HCT116 (cell line): ENCODE measurements at regions not wholly inside any gene's neighbourhood (a gene's known extent, or its start where the extent isn't known, plus 50 kb on each side); places are given as distances from the start of the nearest gene placed in this dataset.

Experiments used
- ATAC-seq: fragments of 200-7000 bp; cut with Tn5 transposase; 2 replicates; pipeline ENCODE4 v1.9.1; 2020; ENCODE audit warnings: mild to moderate bottlenecking, moderate library complexity
- BruUV-seq: library from RNA; stranded (reverse); fragments of 400-500 nt; replicated peaks from 2 replicates; lab custom pipeline; 2021; lab: Mats Ljungman, UMichigan
- CTCF ChIA-PET: fragments of 300-600 bp; sonication (Branson Sonifier 250); formaldehyde crosslinking; loops from one replicate; lab custom pipeline; 2021; ENCODE audit warnings: antibody characterized with exemption; lab: Charles Lee
- POLR2A ChIA-PET: fragments of 300-600, 350-600 bp; sonication (Branson Sonifier 250); formaldehyde crosslinking; loops from one replicate; lab custom pipeline; 2021; ENCODE audit warnings: antibody characterized with exemption; lab: Charles Lee
- RAD21 ChIA-PET, 2 experiments: fragments of 300-600 bp; sonication (Branson Sonifier 250); formaldehyde crosslinking; loops; one replicate each; lab custom pipeline; 2023; ENCODE audit warnings: low total read pairs in 2 of 2; ENCODE audit not compliant: uncharacterized antibody in 2 of 2, unreplicated experiment in 2 of 2, low non-redundant PET in 1 of 2; lab: Charles Lee
- DNase-seq: peaks from one replicate; pipeline ENCODE4 v3.0.0-alpha.2; 2010; ENCODE audit warnings: low read depth, low spot score
- H2AFZ ChIP-seq: fragments of 200-600 bp; shearing (Covaris generic), sonication (generic); 2 replicates; pipeline ENCODE4 v1.6.1; 2017; ENCODE audit warnings: low read depth, mixed run types, mixed read lengths, antibody characterized with exemption, low read length; ENCODE audit not compliant: poor library complexity, severe bottlenecking
- H3K27ac ChIP-seq: 2 replicates; pipeline ENCODE4 v1.5.1; 2012; ENCODE audit warnings: low read depth, low read length
- H3K27me3 ChIP-seq: fragments of 200-600 bp; sonication (generic); 2 replicates; pipeline ENCODE4 v1.6.1; 2016; ENCODE audit warnings: mixed run types, low read length, mixed read lengths; ENCODE audit not compliant: insufficient read depth
- H3K36me3 ChIP-seq, 2 experiments: fragments of 200-500 bp in 1 of 2; fragments of 200-600 bp in 1 of 2; sonication (Bioruptor generic) in 1 of 2; sonication (generic) in 1 of 2; 2 replicates each; pipeline versions ENCODE4 v1.5.1 to v1.6.1; 2014 to 2016; ENCODE audit warnings: low read length in 2 of 2, inconsistent platforms in 1 of 2, mixed read lengths in 1 of 2, mixed run types in 1 of 2; ENCODE audit not compliant: insufficient read depth in 2 of 2, control insufficient read depth in 1 of 2
- H3K4me1 ChIP-seq, 2 experiments: fragments of 200-600 bp in 1 of 2; sonication (generic) in 1 of 2; 2 replicates each; pipeline versions ENCODE4 v1.5.1 to v1.6.1; 2012 to 2017; ENCODE audit warnings: low read length in 2 of 2, inconsistent platforms in 1 of 2, mild to moderate bottlenecking in 1 of 2, mixed read lengths in 1 of 2, mixed run types in 1 of 2, moderate library complexity in 1 of 2; ENCODE audit not compliant: insufficient read depth in 2 of 2, control insufficient read depth in 1 of 2
- H3K4me2 ChIP-seq: fragments of 200-600 bp; sonication (generic); 2 replicates; pipeline ENCODE4 v1.6.1; 2017; ENCODE audit warnings: mixed run types, low read length, mixed read lengths
- H3K4me3 ChIP-seq, 2 experiments: fragments of 200-600 bp in 1 of 2; sonication (generic) in 1 of 2; replicated peaks in 1 of 2; 2 replicates each; pipeline ENCODE4 v1.5.1; 2011 to 2016; ENCODE audit warnings: low read length in 2 of 2, control low read depth in 1 of 2, low read depth in 1 of 2, mild to moderate bottlenecking in 1 of 2, mixed read lengths in 1 of 2, mixed run types in 1 of 2
- H3K79me2 ChIP-seq: fragments of 200-600 bp; sonication (generic); 2 replicates; pipeline ENCODE4 v1.6.1; 2017; ENCODE audit warnings: mild to moderate bottlenecking, mixed run types, low read length, moderate library complexity, mixed read lengths; ENCODE audit not compliant: insufficient read depth
- H3K9ac ChIP-seq: fragments of 200-600 bp; sonication (generic); 2 replicates; pipeline ENCODE4 v1.6.1; 2016; ENCODE audit warnings: low read length, mixed read lengths
- H3K9me2 ChIP-seq: fragments of 200-600 bp; sonication (generic), shearing (Covaris generic); 2 replicates; pipeline ENCODE4 v1.6.1; 2017; ENCODE audit warnings: mixed run types, mild to moderate bottlenecking, moderate library complexity; ENCODE audit not compliant: insufficient read depth
- H3K9me3 ChIP-seq, 2 experiments: fragments of 200-500 bp in 1 of 2; fragments of 200-600 bp in 1 of 2; sonication (Bioruptor generic) in 1 of 2; sonication (generic) in 1 of 2; 2 replicates each; pipeline ENCODE4 v1.6.1; 2014 to 2017; ENCODE audit warnings: low read length in 2 of 2, mixed read lengths in 2 of 2, inconsistent platforms in 1 of 2, low read depth in 1 of 2, mild to moderate bottlenecking in 1 of 2, mixed run types in 1 of 2, moderate library complexity in 1 of 2; ENCODE audit not compliant: control insufficient read depth in 1 of 2, insufficient read depth in 1 of 2
- H4K20me1 ChIP-seq: fragments of 200-600 bp; sonication (generic), shearing (Covaris generic); 2 replicates; pipeline ENCODE4 v1.6.1; 2017; ENCODE audit warnings: mixed run types, mild to moderate bottlenecking, moderate library complexity; ENCODE audit not compliant: insufficient read depth
- CBX3 ChIP-seq: IDR thresholded peaks from 2 replicates; pipeline ENCODE4 v1.6.1; 2012; ENCODE audit warnings: low read depth
- CEBPB ChIP-seq: IDR thresholded peaks from 2 replicates; pipeline ENCODE4 v1.6.1; 2012; ENCODE audit warnings: low read depth
- EGR1 ChIP-seq: IDR thresholded peaks from 2 replicates; pipeline ENCODE4 v1.6.1; 2012; ENCODE audit warnings: low read depth
- ELF1 ChIP-seq: IDR thresholded peaks from 2 replicates; pipeline ENCODE4 v1.6.1; 2012; ENCODE audit warnings: low read depth, borderline replicate concordance
- EZH2 ChIP-seq: fragments of 200-600 bp; sonication (generic); IDR thresholded peaks from 2 replicates; pipeline ENCODE4 v1.6.1; 2017; ENCODE audit warnings: antibody characterized with exemption, mixed run types
- FOSL1 ChIP-seq: IDR thresholded peaks from 2 replicates; pipeline ENCODE4 v1.6.1; 2012; ENCODE audit warnings: low read depth
- JUND ChIP-seq: IDR thresholded peaks from 2 replicates; pipeline ENCODE4 v1.6.1; 2012
- POLR2A ChIP-seq: IDR thresholded peaks from 2 replicates; pipeline ENCODE4 v1.7.0; 2011; ENCODE audit warnings: borderline replicate concordance; ENCODE audit not compliant: insufficient read depth, insufficient read length; ENCODE audit errors: extremely low read depth
- POLR2AphosphoS5 ChIP-seq: IDR thresholded peaks from 2 replicates; pipeline ENCODE4 v1.6.1; 2011; ENCODE audit warnings: mild to moderate bottlenecking, low read depth, low read length, moderate library complexity
- RAD21 ChIP-seq: IDR thresholded peaks from 2 replicates; pipeline ENCODE4 v1.6.1; 2012; ENCODE audit warnings: low read depth, mild to moderate bottlenecking
- SP1 ChIP-seq: IDR thresholded peaks from 2 replicates; pipeline ENCODE4 v1.6.1; 2012; ENCODE audit warnings: low read depth
- TCF7L2 ChIP-seq: IDR thresholded peaks from 2 replicates; pipeline ENCODE4 v1.7.0; 2011; ENCODE audit warnings: borderline replicate concordance, inconsistent platforms; ENCODE audit not compliant: insufficient read depth, insufficient read length; ENCODE audit errors: extremely low read depth
- YY1 ChIP-seq: IDR thresholded peaks from 2 replicates; pipeline ENCODE4 v1.6.1; 2011; ENCODE audit warnings: low read length, low read depth, moderate library complexity, mild to moderate bottlenecking; ENCODE audit not compliant: insufficient replicate concordance; ENCODE audit errors: extremely low read depth
- ZFX ChIP-seq: fragments of 450-650 bp; IDR thresholded peaks from 2 replicates; pipeline ENCODE4 v1.6.1; 2017
- ZNF274 ChIP-seq: fragments of 200-500 bp; sonication (Bioruptor generic); IDR thresholded peaks from 2 replicates; pipeline ENCODE4 v1.6.1; 2014; ENCODE audit warnings: mild to moderate bottlenecking, low read depth, low read length, inconsistent platforms
- intact Hi-C: fragments of 100-400 bp; cut with micrococcal nuclease; formaldehyde crosslinking; loops from 2 replicates; pipeline ENCODE4 v1.10.0; 2022
- TF ChIP-seq, protein P1 (sequence below), 3 experiments: fragments of 200-600 bp in 1 of 3; sonication (generic) in 1 of 3; IDR thresholded peaks in 2 of 3; conservative IDR thresholded peaks in 1 of 3; 2 replicates each; pipeline ENCODE4 v1.5.1; 2012 to 2017; ENCODE audit warnings: low read depth in 2 of 3, low read length in 2 of 3, antibody characterized with exemption in 1 of 3, borderline replicate concordance in 1 of 3, control low read depth in 1 of 3, mild to moderate bottlenecking in 1 of 3, mixed read lengths in 1 of 3, mixed run types in 1 of 3, moderate library complexity in 1 of 3; ENCODE audit not compliant: insufficient read depth in 1 of 3
- TF ChIP-seq, protein P2 (sequence below): IDR thresholded peaks from 2 replicates; pipeline ENCODE4 v1.6.1; 2011; ENCODE audit warnings: mild to moderate bottlenecking, low read length, moderate library complexity; ENCODE audit not compliant: insufficient replicate concordance; ENCODE audit errors: extremely low read depth
- TF ChIP-seq, protein P3 (sequence below): IDR thresholded peaks from 2 replicates; pipeline ENCODE4 v1.6.1; 2012

DNA sequence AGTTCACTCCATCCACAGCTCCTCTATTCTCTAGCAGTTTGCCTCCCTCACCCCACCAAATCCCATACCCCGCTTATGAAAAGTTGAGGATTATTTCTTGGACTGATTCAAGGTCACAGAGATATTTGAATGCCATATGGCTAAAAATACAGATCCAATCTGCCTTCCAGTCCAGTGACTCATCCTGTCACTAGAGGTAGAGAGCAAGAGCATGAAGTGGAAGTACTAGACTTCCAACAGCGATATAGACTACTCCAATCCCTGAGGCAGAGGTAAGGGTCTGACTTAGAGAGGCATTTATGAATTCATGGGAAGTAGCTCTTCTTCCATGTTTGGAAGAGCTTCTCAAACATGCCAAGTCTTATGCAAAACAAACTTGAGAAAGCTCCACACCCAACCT is 72.4 kb upstream of the CCL21 start:
- Histone ChIP-seq H3K79me2 (no peaks in the 10 kb centered on the region), H3K27ac (no peak overlapping the region), H3K4me3 (no peak overlapping the region), H3K4me1 (no peaks in the 10 kb centered on the region), H3K9me3 (no peaks in the 10 kb centered on the region), H3K36me3 (no peaks in the 10 kb centered on the region), H3K4me2 (no peak overlapping the region), H3K9me2 (no peaks in the 10 kb centered on the region), H2AFZ (no peak overlapping the region), H4K20me1 (no peaks in the 10 kb centered on the region), H3K9ac (no peak overlapping the region), H3K27me3 (peaks cover 58% of the 10 kb centered on the region)
- no peak for DNase-seq
- RAD21 ChIA-PET, result no interaction called here
- TF ChIP-seq TCF7L2 (no peak), POLR2A (no peak), ZFX (no peak), CEBPB (no peak), POLR2AphosphoS5 (no peak), ZNF274 (no peak), RAD21 (no peak), JUND (no peak), YY1 (no peak), EZH2 (no peak), SP1 (no peak), FOSL1 (no peak), ELF1 (no peak), EGR1 (no peak), CBX3 (no peak)
- TF ChIP-seq, protein P1, sequence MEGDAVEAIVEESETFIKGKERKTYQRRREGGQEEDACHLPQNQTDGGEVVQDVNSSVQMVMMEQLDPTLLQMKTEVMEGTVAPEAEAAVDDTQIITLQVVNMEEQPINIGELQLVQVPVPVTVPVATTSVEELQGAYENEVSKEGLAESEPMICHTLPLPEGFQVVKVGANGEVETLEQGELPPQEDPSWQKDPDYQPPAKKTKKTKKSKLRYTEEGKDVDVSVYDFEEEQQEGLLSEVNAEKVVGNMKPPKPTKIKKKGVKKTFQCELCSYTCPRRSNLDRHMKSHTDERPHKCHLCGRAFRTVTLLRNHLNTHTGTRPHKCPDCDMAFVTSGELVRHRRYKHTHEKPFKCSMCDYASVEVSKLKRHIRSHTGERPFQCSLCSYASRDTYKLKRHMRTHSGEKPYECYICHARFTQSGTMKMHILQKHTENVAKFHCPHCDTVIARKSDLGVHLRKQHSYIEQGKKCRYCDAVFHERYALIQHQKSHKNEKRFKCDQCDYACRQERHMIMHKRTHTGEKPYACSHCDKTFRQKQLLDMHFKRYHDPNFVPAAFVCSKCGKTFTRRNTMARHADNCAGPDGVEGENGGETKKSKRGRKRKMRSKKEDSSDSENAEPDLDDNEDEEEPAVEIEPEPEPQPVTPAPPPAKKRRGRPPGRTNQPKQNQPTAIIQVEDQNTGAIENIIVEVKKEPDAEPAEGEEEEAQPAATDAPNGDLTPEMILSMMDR (IDR thresholded peaks at IDR 0.05 in 2 of 3, conservative IDR thresholded peaks at IDR 0.05 in 1 of 3; ENCODE audit: borderline replicate concordance in 1 of 3, insufficient read depth in 1 of 3, low read depth in 2 of 3, low read length in 2 of 3), result no peak
- TF ChIP-seq, protein P2, sequence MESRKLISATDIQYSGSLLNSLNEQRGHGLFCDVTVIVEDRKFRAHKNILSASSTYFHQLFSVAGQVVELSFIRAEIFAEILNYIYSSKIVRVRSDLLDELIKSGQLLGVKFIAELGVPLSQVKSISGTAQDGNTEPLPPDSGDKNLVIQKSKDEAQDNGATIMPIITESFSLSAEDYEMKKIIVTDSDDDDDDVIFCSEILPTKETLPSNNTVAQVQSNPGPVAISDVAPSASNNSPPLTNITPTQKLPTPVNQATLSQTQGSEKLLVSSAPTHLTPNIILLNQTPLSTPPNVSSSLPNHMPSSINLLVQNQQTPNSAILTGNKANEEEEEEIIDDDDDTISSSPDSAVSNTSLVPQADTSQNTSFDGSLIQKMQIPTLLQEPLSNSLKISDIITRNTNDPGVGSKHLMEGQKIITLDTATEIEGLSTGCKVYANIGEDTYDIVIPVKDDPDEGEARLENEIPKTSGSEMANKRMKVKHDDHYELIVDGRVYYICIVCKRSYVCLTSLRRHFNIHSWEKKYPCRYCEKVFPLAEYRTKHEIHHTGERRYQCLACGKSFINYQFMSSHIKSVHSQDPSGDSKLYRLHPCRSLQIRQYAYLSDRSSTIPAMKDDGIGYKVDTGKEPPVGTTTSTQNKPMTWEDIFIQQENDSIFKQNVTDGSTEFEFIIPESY, result no peak
- TF ChIP-seq, protein P3, sequence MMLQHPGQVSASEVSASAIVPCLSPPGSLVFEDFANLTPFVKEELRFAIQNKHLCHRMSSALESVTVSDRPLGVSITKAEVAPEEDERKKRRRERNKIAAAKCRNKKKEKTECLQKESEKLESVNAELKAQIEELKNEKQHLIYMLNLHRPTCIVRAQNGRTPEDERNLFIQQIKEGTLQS, result no peak
- intact Hi-C loops, result no loop called here
- POLR2A ChIA-PET, result no interaction called here
- ATAC-seq, result no peak
- CTCF ChIA-PET, result no interaction called here
- no TSS peak for BruUV-seq
